SKM-1 treated with dmso at 0.1 percent for 144 hours (cell line): ENCODE measurements at regions not wholly inside any gene's neighbourhood (a gene's known extent, or its start where the extent isn't known, plus 50 kb on each side); places are given as distances from the start of the nearest gene placed in this dataset.

Experiments
- DNase-seq: peaks from one replicate; lab custom pipeline; 2025; ENCODE audit not compliant: unreplicated experiment; lab: John Stamatoyannopoulos, UW

DNA sequence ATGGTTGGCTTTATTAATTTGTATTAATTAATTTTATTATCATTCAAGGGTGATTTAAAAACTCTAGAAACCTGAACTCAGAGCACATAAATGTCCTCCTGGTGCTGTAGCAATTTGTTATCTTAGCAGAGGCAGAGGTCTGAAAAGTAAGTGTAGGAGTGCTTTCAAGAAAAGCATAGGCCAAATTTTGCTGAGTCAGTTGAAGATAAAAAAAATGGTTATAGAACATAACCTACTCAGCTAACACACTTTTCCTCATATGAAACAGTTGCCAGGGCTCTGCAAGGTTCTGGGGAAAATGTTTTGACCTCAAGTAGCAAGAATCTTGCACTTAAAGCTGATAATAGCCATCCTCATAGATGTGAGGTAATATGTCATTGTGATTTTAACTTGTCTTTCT lies 53.5 kb upstream of the CHODL start:
- DNase-seq, result no peak

GRCh38 chr21:18178509-18178908 lies 66.1 kb upstream of the CHODL start:
- DNase-seq, result no peak

- DNase-seq, result no peak
These were observed 70.3 kb upstream of the CHODL start for GRCh38 chr21:18174370-18174769.

GRCh38 chr21:18170829-18171228 lies 73.8 kb upstream of the CHODL start:
- DNase-seq, result no peak

- DNase-seq, result no peak
These were observed 74.4 kb upstream of the CHODL start for GRCh38 chr21:18170221-18170620.

GRCh38 chr21:18168108-18168507 lies 76.5 kb upstream of the CHODL start:
- DNase-seq, result no peak

GRCh38 chr21:18164933-18165332 lies 79.7 kb upstream of the CHODL start:
- DNase-seq, result no peak

- DNase-seq, result no peak
These were observed 80.2 kb upstream of the CHODL start for GRCh38 chr21:18164483-18164882.

DNA sequence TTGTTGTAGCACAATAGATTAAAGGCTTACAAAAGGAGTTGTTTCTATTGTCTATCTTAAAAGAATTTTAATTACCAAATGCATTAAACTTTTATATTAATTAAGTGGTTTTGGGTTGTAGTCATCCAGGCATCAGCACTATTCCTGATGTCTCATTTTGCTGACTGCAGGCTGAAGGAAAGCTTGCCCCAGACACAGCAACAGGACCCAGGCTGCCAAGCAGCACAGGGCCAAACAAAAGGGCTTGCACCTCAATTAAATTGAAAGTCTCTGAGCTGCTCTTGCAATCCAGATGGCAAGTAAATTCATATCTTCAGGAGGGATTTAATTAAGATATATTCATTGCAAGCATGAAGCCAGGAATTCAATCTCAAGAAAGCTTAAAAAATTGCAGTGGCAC lies 80.7 kb upstream of the CHODL start:
- DNase-seq, result no peak

DNA sequence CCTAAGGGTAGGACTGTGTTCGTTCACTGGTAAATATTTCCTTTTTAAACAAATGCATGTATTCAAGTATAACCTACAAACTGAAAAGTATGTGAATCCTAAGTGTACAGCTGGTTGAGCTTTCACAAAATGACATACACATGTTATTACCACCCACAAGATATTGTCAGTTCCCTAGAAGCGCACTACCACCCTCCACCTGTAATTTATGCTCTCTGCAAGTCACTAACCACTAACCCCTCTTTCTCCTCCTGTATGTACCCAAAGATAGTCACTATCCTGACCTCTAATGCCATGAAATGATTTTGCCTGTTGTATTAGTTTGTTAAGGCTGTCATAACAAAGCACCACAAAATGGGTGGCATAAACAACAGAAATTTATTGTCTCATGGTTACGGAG lies 82.8 kb upstream of the CHODL start:
- DNase-seq, result no peak

- no peak for DNase-seq
These were observed 87.2 kb upstream of the CHODL start for GRCh38 chr21:18157406-18157805.

- DNase-seq, result no peak
These were observed 89.0 kb upstream of the CHODL start for GRCh38 chr21:18155508-18156193.

GRCh38 chr21:18153063-18153462 lies 91.6 kb upstream of the CHODL start:
- DNase-seq, result no peak

GRCh38 chr21:18152371-18152770 lies 92.3 kb upstream of the CHODL start:
- DNase-seq, result no peak

GRCh38 chr21:18151046-18151445 lies 93.6 kb upstream of the CHODL start:
- no peak for DNase-seq

DNA sequence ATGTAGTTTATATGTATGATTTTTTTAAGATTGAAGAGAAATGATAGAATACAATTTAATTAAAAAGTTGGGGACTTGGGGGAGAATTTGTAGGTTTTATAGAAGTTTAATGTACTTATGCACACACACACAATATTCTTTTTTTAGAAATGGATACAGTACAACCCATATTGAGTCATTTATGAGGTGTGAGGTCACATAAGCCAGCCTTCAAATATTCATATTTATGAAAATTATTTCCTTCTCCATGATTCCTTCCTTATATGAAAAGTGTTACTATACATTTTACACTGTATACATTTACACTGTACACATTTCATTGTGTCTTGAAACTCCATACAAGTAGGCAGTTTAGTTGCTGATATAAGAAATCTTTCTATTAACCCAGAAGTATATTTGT lies 96.2 kb upstream of the CHODL start:
- no peak for DNase-seq

GRCh38 chr21:18147678-18148077 lies 97.0 kb upstream of the CHODL start:
- DNase-seq, result no peak

GRCh38 chr21:18146820-18147219 lies 97.8 kb upstream of the CHODL start:
- no peak for DNase-seq

DNA sequence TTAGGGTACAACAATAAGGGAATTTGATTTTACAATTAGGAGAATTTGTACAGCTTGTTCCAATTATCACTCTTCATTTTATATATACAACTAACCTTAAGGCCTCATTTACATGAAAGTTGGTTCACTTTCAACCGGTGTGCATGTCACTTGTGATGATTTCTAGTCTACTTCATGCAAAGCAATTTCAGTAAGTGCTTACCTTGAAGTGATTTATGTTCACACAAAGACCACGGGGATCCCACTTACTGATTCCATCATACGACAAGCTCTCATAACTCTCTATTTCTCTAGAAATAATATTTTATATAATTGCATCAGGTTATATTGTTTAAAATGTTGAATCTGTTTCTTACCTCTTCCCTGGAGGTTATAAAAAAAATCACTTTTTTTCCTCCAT lies 100.3 kb upstream of the CHODL start:
- no peak for DNase-seq

GRCh38 chr21:18142655-18143054 lies 102.0 kb upstream of the CHODL start:
- no peak for DNase-seq

- DNase-seq, result no peak
These were observed 106.1 kb upstream of the CHODL start for GRCh38 chr21:18138507-18138906.

DNA sequence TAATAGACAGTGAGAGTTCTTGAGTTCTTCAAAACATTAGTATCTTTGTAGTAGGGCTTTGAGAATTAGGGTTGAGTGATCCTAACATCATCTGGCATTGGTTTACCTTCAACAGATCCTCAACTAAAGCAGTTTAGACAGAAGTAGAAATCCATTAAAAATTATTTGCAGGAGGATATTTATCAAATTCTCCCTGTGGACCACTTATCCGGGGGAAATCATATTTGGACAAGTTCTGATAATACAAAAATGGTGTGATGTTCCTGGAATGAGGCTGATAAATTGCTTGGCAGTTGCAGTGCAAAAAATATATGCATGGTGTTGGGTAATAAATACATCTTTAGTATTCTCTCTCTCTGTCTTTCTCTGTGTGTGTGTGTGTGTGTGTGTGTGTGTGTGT lies 115.1 kb upstream of the CHODL start:
- no peak for DNase-seq

DNA sequence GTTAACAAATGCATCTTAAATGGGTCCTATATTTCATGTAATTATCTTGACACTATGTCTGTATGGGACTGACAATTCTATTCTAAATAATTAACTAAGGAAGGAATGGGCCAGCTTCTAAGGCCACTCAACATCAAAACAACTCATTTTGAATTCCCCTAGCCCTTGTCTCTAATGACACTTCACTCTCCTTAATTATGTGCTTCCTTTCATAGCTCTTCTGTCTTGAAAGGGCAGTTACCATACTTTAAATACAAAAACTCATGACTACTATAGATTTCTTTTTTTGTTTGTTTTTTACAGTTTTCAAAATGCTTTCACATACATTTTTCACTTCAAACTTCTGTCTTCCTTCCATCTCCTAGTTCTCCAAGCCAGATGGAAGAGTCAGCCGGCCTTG lies 126.1 kb upstream of the CHODL start:
- no peak for DNase-seq

DNA sequence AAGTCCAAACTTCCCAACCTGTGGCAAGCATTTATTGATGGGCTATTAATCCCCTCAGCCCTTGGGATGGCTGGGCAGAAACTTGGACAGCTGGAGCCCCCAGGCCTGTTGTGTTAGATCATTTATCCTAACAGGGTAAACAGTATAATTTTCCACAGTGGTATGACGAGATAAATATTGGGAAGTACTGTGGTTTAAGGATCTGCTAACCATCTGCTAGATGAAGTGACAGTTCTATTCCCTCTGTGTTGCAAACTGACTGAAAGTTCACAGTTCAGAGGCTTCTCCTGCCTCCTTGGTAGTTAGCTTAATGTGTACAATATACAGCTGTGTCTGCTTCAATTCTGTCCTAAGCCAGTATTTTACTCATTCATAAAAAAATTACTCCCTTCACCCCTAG lies 127.5 kb upstream of the CHODL start:
- no peak for DNase-seq
